Endothelial cell of umbilical vein (primary cell): ENCODE measurements at regions not wholly inside any gene's neighbourhood (a gene's known extent, or its start where the extent isn't known, plus 50 kb on each side); places are given as distances from the start of the nearest gene placed in this dataset.
"Not testable (repeated sequence)": the region's sequence is repeated elsewhere in the genome, so short reads cannot be mapped to it uniquely, and the experiment has no call there.

Experiments used
- CTCF ChIP-seq, 2 donors: IDR thresholded peaks; 1 replicate in 1 of 2; 2 replicates in 1 of 2; pipeline ENCODE4 v1.5.1; 2011; ENCODE audit warnings: low read length in 2 of 2, mild to moderate bottlenecking in 2 of 2, moderate library complexity in 2 of 2, control low read depth in 1 of 2, inconsistent platforms in 1 of 2, low read depth in 1 of 2; ENCODE audit not compliant: insufficient read depth in 1 of 2; ENCODE audit errors: extremely low read depth in 1 of 2
- POLR2A ChIP-seq: IDR thresholded peaks from 2 replicates; pipeline ENCODE4 v1.6.1; 2012; ENCODE audit warnings: low read depth, mild to moderate bottlenecking, control low read depth, low read length

GRCh38 chr7:81843657-81844056, 73.8 kb upstream of the HGF start:
- not testable (repeated sequence) for TF ChIP-seq CTCF (IDR thresholded peaks at IDR 0.05; ENCODE audit: extremely low read depth in 1 of 2, insufficient read depth in 1 of 2, low read depth in 1 of 2, low read length in 2 of 2); POLR2A
